Activated CD4-positive, alpha-beta T cell treated with anti-CD3 and anti-CD28 coated beads, Interleukin-2, amount 10 ng/mL, durations not matched to agents 7 days and 5 days (primary cell): ENCODE measurements at regions not wholly inside any gene's neighbourhood (a gene's known extent, or its start where the extent isn't known, plus 50 kb on each side); places are given as distances from the start of the nearest gene placed in this dataset.

ENCODE experiments used
- CTCF ChIA-PET: fragments of 350-600 bp; sonication (Branson Sonifier 250); formaldehyde crosslinking; loops from one replicate; lab custom pipeline; 2021; ENCODE audit warnings: antibody characterized with exemption; lab: Charles Lee
- POLR2A ChIA-PET: fragments of 350-600 bp; sonication (Branson Sonifier 250); formaldehyde crosslinking; loops from one replicate; lab custom pipeline; 2021; ENCODE audit warnings: antibody characterized with exemption; lab: Charles Lee
- DNase-seq: peaks from one replicate; pipeline ENCODE4 v3.0.0-alpha.2; 2020
- H3K27ac Mint-ChIP-seq: one replicate; pipeline ENCODE4 v1.8.0; 2021; ENCODE audit warnings: mild to moderate bottlenecking, moderate library complexity, mixed read lengths
- H3K27me3 Mint-ChIP-seq: one replicate; pipeline ENCODE4 v1.8.0; 2021; ENCODE audit warnings: mixed read lengths
- H3K36me3 Mint-ChIP-seq: one replicate; pipeline ENCODE4 v1.8.0; 2021; ENCODE audit warnings: low read depth, mixed read lengths
- H3K4me1 Mint-ChIP-seq: one replicate; pipeline ENCODE4 v1.8.0; 2021; ENCODE audit warnings: mixed read lengths
- H3K4me3 Mint-ChIP-seq: one replicate; pipeline ENCODE4 v1.8.0; 2021; ENCODE audit warnings: mild to moderate bottlenecking, moderate library complexity, mixed read lengths
- H3K9me3 Mint-ChIP-seq: one replicate; pipeline ENCODE4 v1.8.0; 2021; ENCODE audit warnings: mixed read lengths

- CTCF ChIA-PET: no interaction called here
- H3K4me3 Mint-ChIP-seq: no peak overlapping the region
- POLR2A ChIA-PET: no interaction called here
- H3K27ac Mint-ChIP-seq: no peak overlapping the region
- peaks cover 2% of the 10 kb centered on the region for H3K9me3 Mint-ChIP-seq
- peaks cover 5% of the 10 kb centered on the region for H3K27me3 Mint-ChIP-seq
- DNase-seq: no peak
- H3K4me1 Mint-ChIP-seq: peaks cover 8% of the 10 kb centered on the region
- H3K36me3 Mint-ChIP-seq: no peaks in the 10 kb centered on the region
Measured at GRCh38 chr2:16257322-16258028, 317.1 kb downstream of the MYCN start.

- peaks cover 2% of the 10 kb centered on the region for H3K9me3 Mint-ChIP-seq
- ChIA-PET CTCF (no interaction called here), POLR2A (no interaction called here)
- H3K27ac Mint-ChIP-seq: no peak overlapping the region
- H3K4me1 Mint-ChIP-seq: peaks cover 8% of the 10 kb centered on the region
- no peaks in the 10 kb centered on the region for H3K36me3 Mint-ChIP-seq
- no peak overlapping the region for H3K4me3 Mint-ChIP-seq
- no peak for DNase-seq
- peaks cover 5% of the 10 kb centered on the region for H3K27me3 Mint-ChIP-seq
Measured at GRCh38 chr2:16256601-16257321, 316.4 kb downstream of the MYCN start.

- POLR2A ChIA-PET: no interaction called here
- Mint-ChIP-seq H3K9me3 (peaks cover 2% of the 10 kb centered on the region), H3K27me3 (peaks cover 5% of the 10 kb centered on the region), H3K4me3 (no peak overlapping the region), H3K27ac (no peak overlapping the region), H3K4me1 (peaks cover 8% of the 10 kb centered on the region), H3K36me3 (no peaks in the 10 kb centered on the region)
- CTCF ChIA-PET: no interaction called here
- DNase-seq: no peak
Measured at GRCh38 chr2:16255120-16255519, 314.8 kb downstream of the MYCN start.

- H3K27ac Mint-ChIP-seq: no peak overlapping the region
- ChIA-PET CTCF (no interaction called here), POLR2A (no interaction called here)
- no peak for DNase-seq
- peaks cover 5% of the 10 kb centered on the region for H3K27me3 Mint-ChIP-seq
- H3K9me3 Mint-ChIP-seq: peaks cover 2% of the 10 kb centered on the region
- H3K36me3 Mint-ChIP-seq: no peaks in the 10 kb centered on the region
- H3K4me1 Mint-ChIP-seq: peaks cover 8% of the 10 kb centered on the region
- no peak overlapping the region for H3K4me3 Mint-ChIP-seq
Measured at GRCh38 chr2:16254356-16254965, 314.1 kb downstream of the MYCN start.

- Mint-ChIP-seq H3K4me3 (no peak overlapping the region), H3K27ac (no peak overlapping the region), H3K36me3 (no peaks in the 10 kb centered on the region), H3K4me1 (peaks cover 8% of the 10 kb centered on the region), H3K9me3 (peaks cover 2% of the 10 kb centered on the region), H3K27me3 (peaks cover 1% of the 10 kb centered on the region)
- CTCF ChIA-PET: no interaction called here
- POLR2A ChIA-PET: no interaction called here
- no peak for DNase-seq
Measured at GRCh38 chr2:16253291-16253690, 312.9 kb downstream of the MYCN start.

GRCh38 chr2:16252891-16253290, 312.5 kb downstream of the MYCN start:
- CTCF ChIA-PET: no interaction called here
- POLR2A ChIA-PET: no interaction called here
- DNase-seq: no peak
- Mint-ChIP-seq H3K4me3 (no peak overlapping the region), H3K36me3 (no peaks in the 10 kb centered on the region), H3K27me3 (no peaks in the 10 kb centered on the region), H3K27ac (no peak overlapping the region), H3K4me1 (peaks cover 8% of the 10 kb centered on the region), H3K9me3 (peaks cover 2% of the 10 kb centered on the region)

- POLR2A ChIA-PET: no interaction called here
- Mint-ChIP-seq H3K36me3 (no peaks in the 10 kb centered on the region), H3K4me3 (no peak overlapping the region), H3K4me1 (peaks cover 4% of the 10 kb centered on the region), H3K27ac (no peak overlapping the region), H3K9me3 (peaks cover 2% of the 10 kb centered on the region), H3K27me3 (no peaks in the 10 kb centered on the region)
- CTCF ChIA-PET: no interaction called here
- no peak for DNase-seq
Measured at GRCh38 chr2:16252251-16252650, 311.9 kb downstream of the MYCN start.

- peaks cover 2% of the 10 kb centered on the region for H3K9me3 Mint-ChIP-seq
- H3K27ac Mint-ChIP-seq: no peak overlapping the region
- no peak overlapping the region for H3K4me3 Mint-ChIP-seq
- no peaks in the 10 kb centered on the region for H3K36me3 Mint-ChIP-seq
- POLR2A ChIA-PET: no interaction called here
- H3K4me1 Mint-ChIP-seq: no peaks in the 10 kb centered on the region
- no peak for DNase-seq
- H3K27me3 Mint-ChIP-seq: no peaks in the 10 kb centered on the region
- CTCF ChIA-PET: no interaction called here
Measured at GRCh38 chr2:16251511-16252225, 311.3 kb downstream of the MYCN start.

- no peak for DNase-seq
- POLR2A ChIA-PET: no interaction called here
- no peaks in the 10 kb centered on the region for H3K36me3 Mint-ChIP-seq
- CTCF ChIA-PET: no interaction called here
- H3K4me1 Mint-ChIP-seq: no peaks in the 10 kb centered on the region
- H3K27ac Mint-ChIP-seq: no peak overlapping the region
- H3K9me3 Mint-ChIP-seq: peaks cover 2% of the 10 kb centered on the region
- H3K27me3 Mint-ChIP-seq: no peaks in the 10 kb centered on the region
- H3K4me3 Mint-ChIP-seq: no peak overlapping the region
Measured at GRCh38 chr2:16250886-16251285, 310.5 kb downstream of the MYCN start.

- H3K27ac Mint-ChIP-seq: no peak overlapping the region
- ChIA-PET CTCF (no interaction called here), POLR2A (no interaction called here)
- no peak for DNase-seq
- H3K4me1 Mint-ChIP-seq: no peaks in the 10 kb centered on the region
- H3K36me3 Mint-ChIP-seq: no peaks in the 10 kb centered on the region
- no peak overlapping the region for H3K4me3 Mint-ChIP-seq
- H3K9me3 Mint-ChIP-seq: peaks cover 2% of the 10 kb centered on the region
- H3K27me3 Mint-ChIP-seq: no peaks in the 10 kb centered on the region
Measured at GRCh38 chr2:16250466-16250865, 310.1 kb downstream of the MYCN start.

GRCh38 chr2:16250056-16250425, 309.7 kb downstream of the MYCN start:
- H3K27me3 Mint-ChIP-seq: no peaks in the 10 kb centered on the region
- no peak overlapping the region for H3K27ac Mint-ChIP-seq
- H3K4me1 Mint-ChIP-seq: no peaks in the 10 kb centered on the region
- DNase-seq: no peak
- H3K4me3 Mint-ChIP-seq: no peak overlapping the region
- POLR2A ChIA-PET: no interaction called here
- H3K9me3 Mint-ChIP-seq: peaks cover 2% of the 10 kb centered on the region
- no peaks in the 10 kb centered on the region for H3K36me3 Mint-ChIP-seq
- CTCF ChIA-PET: interaction anchor here (0.6 kb wide), 1 partner anchor 51 kb away, joined by 3 read pairs; no protein-coding TSS in a partner anchor

- Mint-ChIP-seq H3K36me3 (no peaks in the 10 kb centered on the region), H3K4me3 (no peak overlapping the region), H3K4me1 (no peaks in the 10 kb centered on the region), H3K27me3 (no peaks in the 10 kb centered on the region), H3K27ac (no peak overlapping the region), H3K9me3 (peaks cover 2% of the 10 kb centered on the region)
- ChIA-PET CTCF (interaction anchor here (0.6 kb wide), 1 partner anchor 50 kb away, joined by 3 read pairs; no protein-coding TSS in a partner anchor), POLR2A (no interaction called here)
- DNase-seq: no peak
Measured at GRCh38 chr2:16249246-16250055, 309.1 kb downstream of the MYCN start.
